Activated effector memory CD4-positive, alpha-beta T cell treated with Interleukin-2 at 50 U/mL for 16 hours (primary cell): ENCODE measurements at regions not wholly inside any gene's neighbourhood (a gene's known extent, or its start where the extent isn't known, plus 50 kb on each side); places are given as distances from the start of the nearest gene placed in this dataset.

Experiments
- DNase-seq: peaks from one replicate; pipeline ENCODE4 v3.0.0-alpha.2; 2020

- no peak for DNase-seq
Observed at GRCh38 chr3:72448858-72449257, 399.4 kb downstream of the SHQ1 start.

- DNase-seq = no peak
Observed at GRCh38 chr3:72448375-72448823, 399.8 kb downstream of the SHQ1 start.

- peak; percentile 91 for DNase-seq
Observed at GRCh38 chr3:72447059-72447946, 400.9 kb downstream of the SHQ1 start.

GRCh38 chr3:72446218-72447058, 401.8 kb downstream of the SHQ1 start, which contains the start of gene RYBP:
TSS of gene RYBP (minus strand) at chr3:72446621.
- peak; percentile 15 for DNase-seq

GRCh38 chr3:72445827-72446217, 402.4 kb downstream of the SHQ1 start:
- DNase-seq = no peak

- DNase-seq = no peak
Observed at GRCh38 chr3:72444656-72445223, 403.5 kb downstream of the SHQ1 start.

GRCh38 chr3:72442759-72443158, 405.5 kb downstream of the SHQ1 start:
- DNase-seq = no peak

- DNase-seq = no peak
Observed at GRCh38 chr3:72441284-72441994, 406.8 kb downstream of the SHQ1 start.

- DNase-seq = no peak
Observed at GRCh38 chr3:72440491-72440890, 407.8 kb downstream of the SHQ1 start.

GRCh38 chr3:72439321-72440183, 408.7 kb downstream of the SHQ1 start:
- no peak for DNase-seq

- DNase-seq = no peak
Observed at GRCh38 chr3:72437661-72438406, 410.4 kb downstream of the SHQ1 start.

GRCh38 chr3:72436863-72437592, 411.2 kb downstream of the SHQ1 start:
- no peak for DNase-seq

GRCh38 chr3:72434296-72434695, 413.9 kb downstream of the SHQ1 start:
- no peak for DNase-seq

- no peak for DNase-seq
Observed at GRCh38 chr3:72432246-72432645, 416.0 kb downstream of the SHQ1 start.

- no peak for DNase-seq
Observed at GRCh38 chr3:72429589-72430353, 418.5 kb downstream of the SHQ1 start.

GRCh38 chr3:72428803-72429202, 419.4 kb downstream of the SHQ1 start:
- DNase-seq = no peak

- no peak for DNase-seq
Observed at GRCh38 chr3:72427624-72428023, 420.6 kb downstream of the SHQ1 start.

GRCh38 chr3:72426618-72427397, 421.4 kb downstream of the SHQ1 start:
- DNase-seq = no peak

GRCh38 chr3:72423643-72424042, 424.6 kb downstream of the SHQ1 start:
- DNase-seq = no peak
